K562 (cell line): ENCODE measurements at regions not wholly inside any gene's neighbourhood (a gene's known extent, or its start where the extent isn't known, plus 50 kb on each side); places are given as distances from the start of the nearest gene placed in this dataset.

Source experiments
- ATAC-seq: fragments of 200-7000 bp; cut with Tn5 transposase; 3 replicates; pipeline ENCODE4 v1.9.1; 2020; ENCODE audit warnings: moderate library complexity
- BruUV-seq: library from RNA; stranded (reverse); fragments of 400-500 nt; replicated peaks from 2 replicates; lab custom pipeline; 2021; lab: Mats Ljungman, UMichigan
- CTCF ChIA-PET: fragments of 300-600 bp; formaldehyde crosslinking; extraction: SDS; loops from one replicate; lab custom pipeline; 2021; ENCODE audit warnings: low intra/inter-chr PET ratio; lab: Yijun Ruan, JAX
- POLR2A ChIA-PET: fragments of 300-600, 350-650 bp; sonication (Branson Sonifier 250); formaldehyde crosslinking; extraction: SDS; loops from one replicate; lab custom pipeline; 2021; ENCODE audit warnings: antibody characterized with exemption, inconsistent platforms; lab: Yijun Ruan, JAX
- DNase-seq, 4 experiments: peaks; one replicate each; pipeline versions ENCODE4 v3.0.0 to v3.0.0-alpha.2; 2011 to 2018; ENCODE audit warnings: low spot score in 3 of 4, mixed read lengths in 3 of 4; ENCODE audit errors: extremely low read depth in 1 of 4
- FAIRE-seq: peaks from 2 replicates; lab custom pipeline; 2011; peaks lifted over from hg19 to GRCh38; lab: Jason Lieb, UNC
- H2AFZ ChIP-seq: 2 replicates; pipeline ENCODE4 v1.6.0; 2011; ENCODE audit warnings: low read depth, low read length, control low read depth, inconsistent platforms
- H3K27ac ChIP-seq: fragments of 200-600 bp; 3 replicates; pipeline ENCODE4 v1.8.0; 2011; ENCODE audit warnings: low read depth, mild to moderate bottlenecking, control low read depth, inconsistent platforms, low read length, moderate library complexity, mixed read lengths; ENCODE audit errors: extremely low read depth
- H3K27me3 ChIP-seq, 2 experiments: fragments of 300-600 bp in 1 of 2; 2 replicates in 1 of 2; 3 replicates in 1 of 2; pipeline versions ENCODE4 v1.6.0 to v1.8.0; 2011; ENCODE audit warnings: inconsistent platforms in 2 of 2, low read length in 2 of 2, mild to moderate bottlenecking in 1 of 2, mixed read lengths in 1 of 2, moderate library complexity in 1 of 2; ENCODE audit not compliant: control insufficient read depth in 2 of 2, insufficient read depth in 2 of 2
- H3K36me3 ChIP-seq: fragments of 300-600 bp; 3 replicates; pipeline ENCODE4 v1.8.0; 2011; ENCODE audit warnings: mild to moderate bottlenecking, low read length, inconsistent platforms; ENCODE audit not compliant: control insufficient read depth, insufficient read depth
- H3K4me1 ChIP-seq, 2 experiments: fragments of 200-600 bp in 1 of 2; replicated peaks in 1 of 2; 2 replicates in 1 of 2; 3 replicates in 1 of 2; pipeline versions ENCODE4 v1.5.1 to v1.8.0; 2011; ENCODE audit warnings: inconsistent platforms in 2 of 2, low read length in 2 of 2, mild to moderate bottlenecking in 1 of 2, mixed read lengths in 1 of 2, moderate library complexity in 1 of 2; ENCODE audit not compliant: control insufficient read depth in 2 of 2, insufficient read depth in 2 of 2
- H3K4me2 ChIP-seq: 2 replicates; pipeline ENCODE4 v1.6.1; 2011; ENCODE audit warnings: low read length, control low read depth, inconsistent platforms, mixed read lengths; ENCODE audit not compliant: insufficient read depth
- H3K4me3 ChIP-seq: fragments of 200-600 bp; sonication (generic), shearing (Covaris generic); 2 replicates; pipeline ENCODE4 v1.5.1; 2016; ENCODE audit warnings: control low read depth, inconsistent platforms
- H3K79me2 ChIP-seq: fragments of 200-600 bp; 3 replicates; pipeline ENCODE4 v1.8.0; 2011; ENCODE audit warnings: low read length, inconsistent platforms; ENCODE audit not compliant: control insufficient read depth, insufficient read depth
- H3K9ac ChIP-seq, 2 experiments: 2 replicates each; pipeline versions ENCODE4 v1.6.0 to v1.6.1; 2011; ENCODE audit warnings: low read depth in 2 of 2, low read length in 2 of 2, control low read depth in 1 of 2, inconsistent platforms in 1 of 2, mild to moderate bottlenecking in 1 of 2, mixed read lengths in 1 of 2; ENCODE audit not compliant: insufficient read depth in 1 of 2
- H3K9me1 ChIP-seq: one replicate; pipeline ENCODE4 v1.6.0; 2011; ENCODE audit warnings: inconsistent platforms, mild to moderate bottlenecking, low read length, moderate library complexity; ENCODE audit not compliant: control insufficient read depth, insufficient read depth
- H3K9me3 ChIP-seq: replicated peaks from 2 replicates; pipeline ENCODE4 v1.5.1; 2011; ENCODE audit warnings: low read depth, low read length, inconsistent platforms; ENCODE audit not compliant: control insufficient read depth, insufficient read depth
- H4K20me1 ChIP-seq: replicated peaks from 2 replicates; pipeline ENCODE4 v1.6.1; 2011; ENCODE audit warnings: low read length, inconsistent platforms, mixed read lengths; ENCODE audit not compliant: control insufficient read depth, insufficient read depth
- AFF4 ChIP-seq: sonication (generic); formaldehyde crosslinking; IDR thresholded peaks from 2 replicates; pipeline ENCODE4 v1.8.0; 2023; ENCODE audit warnings: mild to moderate bottlenecking, missing genetic modification reagents
- DNMT1 ChIP-seq: fragments of 450-650 bp; IDR thresholded peaks from 2 replicates; pipeline ENCODE4 v1.6.1; 2016; ENCODE audit warnings: antibody characterized with exemption, mild to moderate bottlenecking
- GATAD2B ChIP-seq: fragments of 450-650 bp; IDR thresholded peaks from 2 replicates; pipeline ENCODE4 v1.6.1; 2017; ENCODE audit warnings: mild to moderate bottlenecking, borderline replicate concordance
- HCFC1 ChIP-seq: IDR thresholded peaks from 2 replicates; pipeline ENCODE4 v1.6.1; 2012; ENCODE audit warnings: low read depth, low read length, improper control_type of control experiment
- RBM25 ChIP-seq: fragments of 200-400 bp; formaldehyde crosslinking; IDR thresholded peaks from 2 replicates; pipeline ENCODE4 v1.6.1; 2018; ENCODE audit warnings: low read length, low read depth, moderate library complexity; ENCODE audit not compliant: severe bottlenecking
- STAT5A ChIP-seq: IDR thresholded peaks from 2 replicates; pipeline ENCODE4 v1.6.1; 2012; ENCODE audit warnings: low read length, inconsistent platforms, borderline replicate concordance
- TCF15 ChIP-seq: fragments of 250-450 bp; sonication (Bioruptor Pico); IDR thresholded peaks from 2 replicates; pipeline ENCODE4 v1.8.0; 2022; ENCODE audit warnings: moderate library complexity, mild to moderate bottlenecking, inconsistent platforms
- TRIM24 ChIP-seq, 2 experiments: fragments of 450-650 bp; IDR thresholded peaks; 2 replicates each; pipeline ENCODE4 v1.6.1; 2016
- ZNF134 ChIP-seq: fragments of 250-450 bp; sonication (Bioruptor Pico); conservative IDR thresholded peaks from 2 replicates; pipeline ENCODE4 v1.4.0; 2020
- ZNF24 ChIP-seq: fragments of 450-650 bp; IDR thresholded peaks from 2 replicates; pipeline ENCODE4 v1.6.1; 2016
- ZNF316 ChIP-seq: fragments of 450-650 bp; IDR thresholded peaks from 2 replicates; pipeline ENCODE4 v1.6.1; 2016
- WGBS: fragments of 100-300 bp; shearing (Covaris generic); methylation state at CpG from one replicate; pipeline ENCODE4 v1.1.6; 2016; ENCODE audit warnings: low coverage, mixed read lengths; ENCODE audit not compliant: insufficient coverage; ENCODE audit errors: missing lambda C conversion rate; 5-methylcytosine and 5-hydroxymethylcytosine counted together
- in situ Hi-C: fragments of 300-500 bp; cut with MboI; formaldehyde crosslinking; loops from 4 replicates; pipeline ENCODE4 v1.15.0; 2018; ENCODE audit warnings: inconsistent platforms, mixed read lengths
- intact Hi-C: fragments of 100-400 bp; cut with micrococcal nuclease; formaldehyde crosslinking; loops from 2 replicates; pipeline ENCODE4 v1.14.2; 2022

- H3K36me3 ChIP-seq = no peaks in the 10 kb centered on the region
- no peaks in the 10 kb centered on the region for H3K79me2 ChIP-seq
- H3K4me3 ChIP-seq = no peak overlapping the region
- DNase-seq (no peak), ATAC-seq (no peak), FAIRE-seq (no peak)
- no peak overlapping the region for H3K27ac ChIP-seq
- no peaks in the 10 kb centered on the region for H3K27me3 ChIP-seq
- no peak overlapping the region for H3K9ac ChIP-seq
- CTCF ChIA-PET = no interaction called here
- POLR2A ChIA-PET = interaction anchor here (0.5 kb wide), 1 partner anchor 1266 kb away, joined by 3 read pairs; no protein-coding TSS in a partner anchor
- intact Hi-C loops (no loop called here), in situ Hi-C loops (no loop called here)
- no peak overlapping the region for H3K4me2 ChIP-seq
- no peaks in the 10 kb centered on the region for H3K4me1 ChIP-seq
- TF ChIP-seq STAT5A = no peak
- TF ChIP-seq RBM25 = peak; percentile 19
- TF ChIP-seq HCFC1 = no peak
- peak; percentile 96 for TF ChIP-seq ZNF134 (CRISPR knock-in tag)
- no TSS peak for BruUV-seq
- no peaks in the 10 kb centered on the region for H3K9me3 ChIP-seq
- no peaks in the 10 kb centered on the region for H3K9me1 ChIP-seq
- H4K20me1 ChIP-seq = no peaks in the 10 kb centered on the region
- no peak overlapping the region for H2AFZ ChIP-seq
These were observed 961.7 kb downstream of the NTRK3 start for GRCh38 chr15:87294854-87295253.

GRCh38 chr15:87293031-87293430 lies 963.5 kb downstream of the NTRK3 start:
- CTCF ChIA-PET = no interaction called here
- Histone ChIP-seq H3K79me2 (no peaks in the 10 kb centered on the region), H3K9ac (no peak overlapping the region), H3K4me2 (no peak overlapping the region), H3K4me1 (no peaks in the 10 kb centered on the region), H3K36me3 (no peaks in the 10 kb centered on the region), H2AFZ (no peak overlapping the region), H3K9me1 (no peaks in the 10 kb centered on the region), H3K27me3 (no peaks in the 10 kb centered on the region), H3K9me3 (no peaks in the 10 kb centered on the region), H3K27ac (no peak overlapping the region), H3K4me3 (no peak overlapping the region), H4K20me1 (no peaks in the 10 kb centered on the region)
- in situ Hi-C loops (no loop called here), intact Hi-C loops (no loop called here)
- 22% methylated on average over 2 of the region's 2 CpGs for WGBS
- TF ChIP-seq DNMT1 = no peak
- TF ChIP-seq TCF15 = no peak
- TF ChIP-seq ZNF24 = no peak
- TF ChIP-seq GATAD2B = no peak
- no peak for TF ChIP-seq TRIM24 (IDR thresholded peaks at IDR 0.05)
- no peak for TF ChIP-seq ZNF316
- TF ChIP-seq AFF4 (CRISPR knock-in tag) = no peak
- no TSS peak for BruUV-seq
- POLR2A ChIA-PET = interaction anchor here (0.8 kb wide), 1 partner anchor 24 kb away, joined by 3 read pairs; no protein-coding TSS in a partner anchor
- FAIRE-seq (no peak), DNase-seq (no peak), ATAC-seq (no peak)
